Progenitor cell of endocrine pancreas (in vitro differentiated cells): ENCODE measurements at regions not wholly inside any gene's neighbourhood (a gene's known extent, or its start where the extent isn't known, plus 50 kb on each side); places are given as distances from the start of the nearest gene placed in this dataset.

Experiments used
- DNase-seq: peaks from one replicate; pipeline ENCODE4 v3.0.0; 2021; ENCODE audit warnings: low spot score; ENCODE audit not compliant: unreplicated experiment
- H3K27ac Mint-ChIP-seq: 2 replicates; pipeline ENCODE4 v1.8.0; 2021; ENCODE audit warnings: mild to moderate bottlenecking, moderate library complexity, mixed read lengths
- H3K27me3 Mint-ChIP-seq: 2 replicates; pipeline ENCODE4 v1.8.0; 2021; ENCODE audit warnings: mixed read lengths
- H3K36me3 Mint-ChIP-seq: 2 replicates; pipeline ENCODE4 v1.8.0; 2022; ENCODE audit warnings: mixed read lengths; ENCODE audit not compliant: insufficient read depth
- H3K4me1 Mint-ChIP-seq: 2 replicates; pipeline ENCODE4 v1.8.0; 2021; ENCODE audit warnings: low read depth, mixed read lengths
- H3K4me3 Mint-ChIP-seq: 2 replicates; pipeline ENCODE4 v1.8.0; 2021; ENCODE audit warnings: low read depth, mild to moderate bottlenecking, moderate library complexity, mixed read lengths
- H3K9me3 Mint-ChIP-seq: 2 replicates; pipeline ENCODE4 v1.8.0; 2021; ENCODE audit warnings: low read depth, mixed read lengths
- CTCF ChIP-seq: fragments of 200-600 bp; sonication (generic); IDR thresholded peaks from one replicate; pipeline ENCODE4 v1.5.0; 2021; ENCODE audit warnings: antibody characterized with exemption, mild to moderate bottlenecking; ENCODE audit not compliant: unreplicated experiment

- no peak for TF ChIP-seq CTCF
- peaks cover 8% of the 10 kb centered on the region for H3K9me3 Mint-ChIP-seq
- peaks cover 3% of the 10 kb centered on the region for H3K36me3 Mint-ChIP-seq
- H3K27me3 Mint-ChIP-seq, result peaks cover 6% of the 10 kb centered on the region
- H3K4me3 Mint-ChIP-seq, result no peak overlapping the region
- H3K27ac Mint-ChIP-seq, result no peak overlapping the region
- DNase-seq, result no peak
- peaks cover 10% of the 10 kb centered on the region for H3K4me1 Mint-ChIP-seq
These were observed 122.5 kb downstream of the UCHL1 start for GRCh38 chr4:41379230-41379629.

- Mint-ChIP-seq H3K27ac (no peak overlapping the region), H3K27me3 (peaks cover 6% of the 10 kb centered on the region), H3K4me3 (no peak overlapping the region), H3K36me3 (peaks cover 3% of the 10 kb centered on the region), H3K4me1 (peaks cover 10% of the 10 kb centered on the region), H3K9me3 (peaks cover 8% of the 10 kb centered on the region)
- TF ChIP-seq CTCF, result no peak
- no peak for DNase-seq
These were observed 123.9 kb downstream of the UCHL1 start for GRCh38 chr4:41380511-41381157.

GRCh38 chr4:41381384-41381783, 124.7 kb downstream of the UCHL1 start:
- H3K27me3 Mint-ChIP-seq, result peaks cover 6% of the 10 kb centered on the region
- H3K4me3 Mint-ChIP-seq, result no peak overlapping the region
- H3K27ac Mint-ChIP-seq, result no peak overlapping the region
- H3K36me3 Mint-ChIP-seq, result peaks cover 3% of the 10 kb centered on the region
- H3K4me1 Mint-ChIP-seq, result peaks cover 8% of the 10 kb centered on the region
- TF ChIP-seq CTCF, result no peak
- DNase-seq, result no peak
- H3K9me3 Mint-ChIP-seq, result peaks cover 8% of the 10 kb centered on the region

- Mint-ChIP-seq H3K36me3 (no peaks in the 10 kb centered on the region), H3K27ac (no peak overlapping the region), H3K9me3 (no peaks in the 10 kb centered on the region), H3K27me3 (peaks cover 6% of the 10 kb centered on the region), H3K4me1 (peaks cover 8% of the 10 kb centered on the region), H3K4me3 (no peak overlapping the region)
- no peak for TF ChIP-seq CTCF
- no peak for DNase-seq
These were observed 128.3 kb downstream of the UCHL1 start for GRCh38 chr4:41384992-41385391.

GRCh38 chr4:41385481-41385880, 128.8 kb downstream of the UCHL1 start:
- Mint-ChIP-seq H3K4me3 (no peak overlapping the region), H3K4me1 (peaks cover 8% of the 10 kb centered on the region), H3K9me3 (no peaks in the 10 kb centered on the region), H3K27ac (no peak overlapping the region), H3K27me3 (peaks cover 6% of the 10 kb centered on the region), H3K36me3 (no peaks in the 10 kb centered on the region)
- TF ChIP-seq CTCF, result no peak
- no peak for DNase-seq
